ENCODE measurements at regions not wholly inside any gene's neighbourhood (a gene's known extent, or its start where the extent isn't known, plus 50 kb on each side); places are given as distances from the start of the nearest gene placed in this dataset.
A peak's percentile ranks its signal among the peaks of the same experiment; 100 is the strongest.

DNA sequence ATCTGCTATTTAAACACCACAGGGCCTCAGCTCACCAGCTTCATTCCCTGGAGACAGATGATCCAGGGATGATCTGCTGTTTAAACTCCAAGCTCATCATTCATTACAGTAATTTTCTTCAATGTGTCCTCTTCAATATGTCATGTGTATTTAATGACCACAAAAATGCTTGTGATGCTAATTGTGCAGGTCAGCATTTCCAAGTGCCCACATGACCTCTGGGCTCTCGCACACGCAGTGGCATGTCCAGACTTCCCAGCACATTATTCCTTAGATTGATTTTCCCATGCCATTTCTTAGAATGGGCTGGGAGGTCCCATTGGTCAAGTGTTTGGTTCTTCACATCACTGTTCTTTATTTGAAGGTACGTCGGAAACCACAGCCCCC lies 434.4 kb downstream of the HAO1 start:
- no peak overlapping the region for H3K4me3 ChIP-seq (ENCODE audit: low read depth, low read length)
- DNase-seq (ENCODE audit: low read depth), result no peak

DNA sequence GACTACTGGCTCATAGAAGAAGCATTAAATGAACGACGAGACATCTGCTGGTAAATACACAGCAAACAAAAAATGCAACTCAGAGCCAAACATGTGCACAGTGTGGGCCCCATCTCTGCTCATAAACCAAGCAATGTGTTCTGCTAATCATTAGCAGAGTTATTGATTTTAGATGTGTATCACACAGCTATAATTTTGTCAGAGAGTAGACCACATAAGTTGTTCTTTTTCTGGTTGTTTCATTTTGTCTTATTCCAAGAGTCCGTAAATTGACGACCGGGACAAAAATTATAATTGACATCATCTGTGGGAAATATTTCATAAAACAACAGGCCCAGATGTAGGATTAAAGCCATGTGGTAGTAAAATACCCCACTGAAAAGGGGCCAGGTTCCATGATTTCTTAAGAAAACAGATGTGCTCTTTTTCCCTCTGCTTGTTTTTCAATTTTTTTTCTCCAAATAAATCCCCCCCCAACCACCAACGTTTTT lies 423.6 kb downstream of the HAO1 start:
- no peak overlapping the region for H3K4me3 ChIP-seq (ENCODE audit: low read depth, low read length)

DNA sequence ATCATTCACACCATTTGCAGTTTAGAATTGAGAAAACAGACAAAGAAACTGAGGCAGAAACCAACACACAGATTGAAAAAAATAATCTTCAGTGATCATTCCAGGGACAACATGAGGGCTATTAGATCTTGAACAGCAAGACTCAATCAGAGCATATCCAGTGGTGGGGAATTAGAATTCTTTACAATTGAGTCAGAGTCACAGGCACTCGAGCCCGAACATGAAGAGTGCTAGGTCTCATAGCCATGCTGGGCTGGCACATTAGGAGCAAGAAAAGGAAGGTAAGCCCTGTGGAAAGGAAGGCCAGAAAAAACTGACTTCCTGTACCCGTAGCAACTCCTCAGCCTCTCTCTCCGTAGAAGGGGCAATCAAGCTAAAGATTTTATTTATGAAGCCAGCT lies 419.9 kb downstream of the HAO1 start:
- no peak overlapping the region for H3K4me3 ChIP-seq (ENCODE audit: low read depth, low read length)
- DNase-seq (ENCODE audit: low read depth), result no peak

More for the DNA sequence above, 423.6 kb downstream of the HAO1 start:
- DNase-seq (ENCODE audit: low read depth), result no peak

DNA sequence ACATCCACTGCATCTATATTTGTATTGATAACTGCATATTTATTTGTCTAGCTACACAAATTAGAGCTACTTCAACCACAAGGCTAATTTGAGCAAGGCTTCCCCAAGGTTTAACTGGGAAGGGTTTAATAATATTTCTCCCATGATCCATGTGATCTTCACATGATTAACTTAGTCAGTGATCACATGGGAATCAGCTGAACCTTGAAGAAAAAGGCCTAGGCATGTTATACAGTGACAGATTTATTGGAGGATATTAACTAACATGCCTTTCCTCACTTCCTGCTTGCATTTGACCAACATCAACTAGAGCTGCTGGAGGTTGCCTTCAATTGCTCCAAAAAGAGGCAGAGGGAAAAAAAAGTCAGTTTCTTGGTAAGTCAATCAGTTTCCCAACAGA lies 417.0 kb downstream of the HAO1 start:
- no peak for DNase-seq (ENCODE audit: low read depth)
- H3K4me3 ChIP-seq (ENCODE audit: low read depth, low read length), result no peak overlapping the region

DNA sequence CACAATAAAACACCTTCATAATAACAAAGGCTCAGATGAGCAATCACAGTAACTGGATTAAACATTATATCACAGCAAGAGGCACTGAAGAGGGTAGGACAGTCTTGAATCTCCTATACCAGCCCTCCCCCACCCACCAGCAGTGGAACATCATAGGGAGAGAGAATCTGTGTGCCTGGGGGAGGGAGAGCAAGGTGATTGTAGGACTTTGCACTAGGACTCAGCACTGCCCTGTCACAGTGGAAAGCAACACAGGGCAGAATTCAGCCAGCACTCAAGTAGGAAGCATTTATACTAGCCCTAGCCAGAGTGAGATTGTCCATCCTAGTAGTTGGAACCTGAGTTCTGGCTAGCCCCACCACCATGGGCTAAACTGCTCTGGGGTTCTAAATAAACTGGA lies 400.2 kb downstream of the HAO1 start:
- no peak overlapping the region for H3K4me3 ChIP-seq (ENCODE audit: low read depth, low read length)
- no peak for DNase-seq (ENCODE audit: low read depth)

DNA sequence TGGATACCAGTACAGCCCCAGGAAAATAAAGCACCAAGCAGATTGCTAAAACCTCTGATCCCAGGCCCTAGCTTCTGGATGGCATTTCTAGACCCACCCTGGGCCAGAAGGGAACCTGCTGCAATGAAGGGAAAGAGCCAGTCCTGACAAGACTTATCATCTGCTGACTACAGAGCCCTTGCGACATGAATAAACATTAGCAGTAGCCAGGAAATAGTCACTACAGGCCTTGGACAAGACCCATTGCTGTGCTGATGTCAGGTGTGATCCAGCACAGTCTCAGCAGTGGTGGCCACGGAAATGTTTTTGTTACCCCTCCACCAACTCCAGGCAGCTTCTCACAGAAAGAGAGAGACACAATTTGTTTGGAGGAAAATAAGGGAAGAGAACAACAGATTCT lies 399.3 kb downstream of the HAO1 start:
- DNase-seq (ENCODE audit: low read depth), result peak; percentile 2

DNA sequence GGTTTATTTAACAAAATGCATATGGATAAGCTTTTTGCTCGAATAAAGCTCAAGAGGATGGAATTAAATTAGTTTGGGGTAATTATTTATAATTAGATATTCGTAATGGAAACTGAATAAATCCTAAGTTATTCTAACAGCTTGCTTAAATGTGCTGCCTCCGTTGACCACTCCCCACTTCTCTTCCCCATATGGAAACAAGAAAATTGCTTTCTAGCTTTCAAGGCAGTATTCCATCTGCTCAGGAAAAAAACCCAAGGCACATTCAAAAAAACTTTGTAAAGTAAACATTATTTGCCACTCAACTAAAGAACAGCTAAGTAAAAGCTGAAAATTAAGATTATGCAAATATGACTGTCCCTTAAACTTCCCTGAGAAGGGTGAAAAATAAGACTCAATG lies 369.2 kb downstream of the HAO1 start:
- no peak for DNase-seq (ENCODE audit: low read depth)
- H3K4me3 ChIP-seq (ENCODE audit: low read depth, low read length), result no peak overlapping the region

More for the DNA sequence above, 399.3 kb downstream of the HAO1 start:
- H3K4me3 ChIP-seq (ENCODE audit: low read depth, low read length), result no peak overlapping the region

DNA sequence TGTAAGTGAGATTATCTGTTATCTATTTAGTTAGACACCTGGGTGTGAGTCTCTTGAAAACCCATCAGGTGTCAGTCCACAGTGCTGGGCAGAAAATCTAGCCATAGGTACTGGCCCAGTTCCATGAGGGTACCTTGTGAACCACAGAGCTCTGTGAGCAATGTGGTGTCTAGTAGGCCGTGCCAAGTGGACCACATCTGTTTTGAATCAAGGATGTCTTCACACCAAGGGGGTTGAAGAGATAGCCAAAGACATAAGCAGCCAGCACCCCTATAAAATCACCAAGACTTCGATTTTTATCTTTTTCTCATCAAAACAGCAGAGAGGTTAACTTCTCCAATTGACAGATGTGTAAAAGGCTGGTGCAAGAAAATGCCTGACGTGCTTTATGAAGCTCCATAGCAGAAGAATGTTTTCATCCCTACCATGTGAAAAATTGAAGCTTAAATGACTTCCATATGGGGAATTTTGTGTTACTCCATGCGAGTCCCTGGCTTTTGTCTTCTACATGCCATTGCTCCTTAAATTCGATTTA lies 368.7 kb downstream of the HAO1 start:
- H3K4me3 ChIP-seq (ENCODE audit: low read depth, low read length), result no peak overlapping the region
- DNase-seq (ENCODE audit: low read depth), result no peak

DNA sequence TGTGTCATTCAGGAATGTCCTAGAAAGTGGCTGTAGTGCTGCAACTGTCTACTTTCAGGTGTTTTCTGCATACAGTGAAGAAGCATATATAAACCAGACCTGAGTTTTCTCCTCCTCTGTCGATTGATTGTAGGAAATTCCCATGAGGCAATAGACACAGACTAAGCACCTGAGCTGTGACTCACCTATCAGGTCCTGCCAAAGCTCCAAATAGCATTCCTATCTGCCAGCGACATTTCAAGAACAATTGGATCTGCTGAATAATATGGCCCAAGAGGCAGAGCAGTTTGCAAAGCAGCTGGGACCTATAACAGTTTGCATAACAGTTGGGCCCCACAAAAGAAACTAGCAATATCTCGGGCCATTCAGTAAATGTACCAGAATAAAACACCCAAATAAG lies 360.4 kb downstream of the HAO1 start:
- no peak overlapping the region for H3K4me3 ChIP-seq (ENCODE audit: low read depth, low read length)
- DNase-seq (ENCODE audit: low read depth), result no peak

DNA sequence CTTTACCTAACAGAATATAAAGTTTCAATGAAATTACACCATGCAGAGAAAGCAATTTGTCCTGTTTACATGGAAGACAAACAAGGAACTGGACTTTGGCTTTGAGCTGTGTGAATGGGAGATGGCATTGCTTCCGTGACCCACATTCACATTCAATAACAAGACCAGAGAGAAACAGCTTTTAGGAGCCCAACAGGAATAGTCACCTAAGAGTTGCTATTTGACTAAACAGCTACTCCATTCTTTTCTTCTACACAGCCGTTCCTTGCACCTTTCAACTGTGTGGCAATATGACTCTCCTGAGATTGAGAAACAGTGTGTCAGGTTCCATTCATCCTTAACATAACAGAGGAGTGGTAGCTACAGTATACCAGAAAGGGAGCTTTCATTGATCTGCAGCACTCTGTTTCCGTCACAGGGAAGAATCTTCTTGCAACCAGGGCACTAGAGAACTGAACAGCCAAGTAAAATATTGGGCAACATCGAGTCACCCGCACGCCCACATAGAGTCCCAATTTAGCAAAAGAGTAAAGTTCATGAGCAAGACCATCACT lies 355.1 kb downstream of the HAO1 start:
- peak; percentile 82 for DNase-seq (ENCODE audit: low read depth)

DNA sequence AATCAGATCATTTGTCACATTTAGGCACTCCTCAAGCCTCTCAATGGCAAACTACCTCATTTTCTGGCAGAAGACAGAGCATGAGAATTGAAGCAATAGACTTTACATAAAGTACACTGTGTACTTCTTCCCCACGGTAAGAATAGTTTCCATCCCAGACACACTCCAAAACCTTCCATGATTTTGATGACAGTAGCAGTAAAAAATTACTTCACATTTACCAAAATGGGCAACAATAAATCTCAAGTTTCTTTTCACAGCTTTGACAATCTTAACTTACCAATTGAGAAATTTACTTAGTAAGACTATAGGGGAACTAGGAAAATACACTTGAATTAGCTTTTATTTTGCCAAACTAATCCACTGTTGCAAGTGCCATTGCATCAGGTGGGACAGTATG lies 353.8 kb downstream of the HAO1 start:
- peak; percentile 36 for DNase-seq (ENCODE audit: low read depth)
- H3K4me3 ChIP-seq (ENCODE audit: low read depth, low read length), result no peak overlapping the region

More for the DNA sequence above, 355.1 kb downstream of the HAO1 start:
- no peak overlapping the region for H3K4me3 ChIP-seq (ENCODE audit: low read depth, low read length)

DNA sequence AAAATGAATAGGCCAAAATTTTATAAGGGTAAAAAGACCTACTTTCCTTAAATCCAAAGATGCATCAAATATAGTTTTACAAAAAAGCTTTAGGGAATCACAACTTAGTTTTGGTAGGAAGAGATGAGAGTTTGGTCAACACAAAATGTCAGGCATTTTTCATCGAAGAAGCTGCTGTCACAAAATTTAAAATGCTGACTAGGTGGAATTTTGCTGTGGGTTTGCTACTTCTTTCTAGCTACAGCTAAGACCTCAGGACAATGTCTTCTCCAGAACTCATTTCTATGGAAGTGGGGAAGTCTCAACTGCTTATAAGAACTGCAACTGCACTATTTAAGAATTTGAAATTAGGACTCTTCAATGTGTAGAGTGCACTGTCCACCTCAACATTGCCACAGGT lies 351.1 kb downstream of the HAO1 start:
- DNase-seq (ENCODE audit: low read depth), result no peak
- H3K4me3 ChIP-seq (ENCODE audit: low read depth, low read length), result no peak overlapping the region

DNA sequence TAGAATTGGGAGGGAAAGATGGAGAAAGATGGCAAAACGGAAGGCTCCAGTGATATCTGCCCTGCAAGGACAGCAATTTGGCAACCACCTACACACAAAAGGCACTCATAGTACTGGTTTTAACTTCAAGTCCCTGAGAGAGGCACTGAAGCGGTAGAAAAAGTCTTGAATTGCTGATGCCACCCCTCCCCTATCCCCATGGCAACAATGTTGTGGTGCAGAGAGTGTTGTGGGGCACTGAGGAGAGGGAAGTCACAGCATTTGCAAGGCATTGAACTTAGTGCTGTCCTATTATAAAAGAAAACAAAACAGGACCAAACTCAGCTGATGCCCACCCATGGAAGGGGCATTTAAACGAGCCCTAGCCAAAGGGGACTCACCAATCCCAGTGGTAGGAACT lies 343.7 kb downstream of the HAO1 start:
- DNase-seq (ENCODE audit: low read depth), result no peak
- H3K4me3 ChIP-seq (ENCODE audit: low read depth, low read length), result no peak overlapping the region

DNA sequence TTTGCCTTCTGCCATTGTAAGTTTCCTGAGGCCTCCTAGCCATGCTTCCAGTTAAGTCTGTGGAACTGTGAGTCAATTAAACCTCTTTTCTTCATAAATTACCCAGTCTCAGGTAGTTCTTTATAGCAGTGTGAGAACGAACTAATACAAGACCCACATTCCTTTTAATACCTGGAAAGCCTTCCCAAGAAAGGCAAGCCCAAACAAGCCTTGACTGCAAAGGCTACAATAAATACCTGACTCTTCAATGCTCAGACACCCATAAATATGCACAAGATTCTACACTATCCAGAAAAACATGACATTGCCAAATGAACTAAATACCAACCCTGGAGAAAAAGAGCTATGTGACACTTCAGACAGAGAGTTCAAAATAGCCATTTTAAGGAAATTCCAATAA lies 338.8 kb downstream of the HAO1 start:
- H3K4me3 ChIP-seq (ENCODE audit: low read depth, low read length), result no peak overlapping the region
- no peak for DNase-seq (ENCODE audit: low read depth)

DNA sequence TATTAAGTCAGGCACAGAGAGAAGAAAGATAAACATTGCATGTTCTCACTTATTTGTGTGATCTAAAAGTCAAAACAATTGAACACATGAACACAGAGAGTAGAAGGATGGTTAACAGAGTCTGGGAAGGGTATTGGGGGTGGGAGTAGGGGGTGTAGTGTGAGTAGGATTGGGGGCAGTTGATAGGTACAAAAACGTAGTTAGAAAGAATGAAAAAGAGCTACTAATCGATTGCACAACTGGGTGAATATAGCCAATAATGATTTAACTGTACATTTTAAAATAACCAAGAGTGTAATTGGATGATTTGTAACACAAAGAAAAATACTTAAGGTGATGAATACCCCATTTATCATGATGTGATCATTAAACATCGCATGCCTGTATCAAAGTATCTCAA lies 333.3 kb downstream of the HAO1 start:
- DNase-seq (ENCODE audit: low read depth), result no peak
- no peak overlapping the region for H3K4me3 ChIP-seq (ENCODE audit: low read depth, low read length)

DNA sequence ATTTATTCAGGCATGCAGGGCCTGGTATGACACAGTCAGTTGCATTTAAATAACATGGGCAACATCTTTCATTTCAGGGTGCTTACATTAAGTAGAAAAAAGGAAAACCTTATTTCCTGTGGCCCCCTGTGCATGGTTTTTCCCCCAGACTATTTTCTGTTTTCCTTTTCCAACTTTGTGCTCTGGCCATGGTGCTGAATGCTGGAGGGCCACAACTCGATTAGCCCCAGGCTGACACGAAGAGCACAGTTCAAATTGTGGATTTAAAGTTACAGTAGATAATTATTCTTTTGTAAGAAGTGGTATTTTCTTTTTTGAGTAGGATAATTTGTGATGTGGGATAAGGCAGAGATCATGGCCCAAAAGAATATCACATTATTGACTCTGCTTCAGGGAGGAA lies 332.0 kb downstream of the HAO1 start:
- H3K4me3 ChIP-seq (ENCODE audit: low read depth, low read length), result no peak overlapping the region
- no peak for DNase-seq (ENCODE audit: low read depth)

DNA sequence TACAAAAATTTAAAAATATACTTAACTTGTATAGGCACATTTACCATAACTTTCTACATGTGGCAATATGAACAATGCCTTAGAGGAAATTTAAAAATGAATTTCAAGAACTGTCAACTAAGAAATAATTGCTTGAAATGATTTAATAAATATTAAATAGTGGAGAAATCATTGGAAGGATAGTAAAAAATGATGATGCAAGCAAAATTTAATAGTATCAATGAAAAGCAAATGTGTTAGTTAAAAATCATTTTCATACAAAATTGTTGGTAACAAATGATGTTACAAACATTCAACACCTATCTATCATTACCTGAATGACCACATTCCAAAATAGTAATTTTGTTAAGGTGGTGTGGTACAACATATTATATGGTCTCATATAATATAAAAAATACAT lies 331.0 kb downstream of the HAO1 start:
- H3K4me3 ChIP-seq (ENCODE audit: low read depth, low read length), result no peak overlapping the region
- DNase-seq (ENCODE audit: low read depth), result no peak

DNA sequence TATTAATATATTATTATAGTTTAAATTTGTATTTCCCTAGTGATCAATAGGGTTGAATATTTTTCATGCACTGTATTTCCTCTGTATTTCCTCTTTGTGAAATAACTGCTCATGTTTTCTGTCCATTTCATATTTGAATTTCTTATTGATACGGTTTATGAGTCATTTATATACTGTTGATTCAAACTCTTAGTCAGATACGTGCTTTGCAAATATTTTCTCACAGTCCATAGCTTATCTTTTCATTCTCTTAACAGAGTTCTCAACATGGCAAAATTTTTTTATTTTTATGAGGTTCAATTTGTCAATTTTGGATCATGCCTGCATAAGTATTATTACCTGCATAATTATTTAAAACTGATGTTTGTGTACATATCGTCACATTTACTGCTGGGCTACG lies 329.6 kb downstream of the HAO1 start:
- DNase-seq (ENCODE audit: low read depth), result no peak
- no peak overlapping the region for H3K4me3 ChIP-seq (ENCODE audit: low read depth, low read length)

DNA sequence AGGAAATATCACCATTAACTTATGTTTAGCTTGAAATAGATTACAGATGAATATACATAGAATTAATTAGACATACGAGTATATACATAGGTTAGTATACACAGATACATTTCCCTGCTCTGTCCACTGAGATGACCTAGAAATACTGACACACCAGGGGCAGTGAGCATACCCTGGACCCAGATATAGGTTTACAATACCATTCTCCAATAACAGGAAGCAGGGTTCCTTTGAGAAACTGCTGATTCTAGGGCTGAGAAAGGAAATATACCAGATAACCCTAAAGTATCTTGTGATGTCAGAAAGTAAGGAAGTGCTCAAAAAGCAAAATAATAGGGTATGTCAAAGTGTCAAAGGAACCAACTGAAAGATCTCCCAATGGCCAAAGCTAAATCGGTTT lies 322.5 kb downstream of the HAO1 start:
- H3K4me3 ChIP-seq (ENCODE audit: low read depth, low read length), result no peak overlapping the region
- no peak for DNase-seq (ENCODE audit: low read depth)

DNA sequence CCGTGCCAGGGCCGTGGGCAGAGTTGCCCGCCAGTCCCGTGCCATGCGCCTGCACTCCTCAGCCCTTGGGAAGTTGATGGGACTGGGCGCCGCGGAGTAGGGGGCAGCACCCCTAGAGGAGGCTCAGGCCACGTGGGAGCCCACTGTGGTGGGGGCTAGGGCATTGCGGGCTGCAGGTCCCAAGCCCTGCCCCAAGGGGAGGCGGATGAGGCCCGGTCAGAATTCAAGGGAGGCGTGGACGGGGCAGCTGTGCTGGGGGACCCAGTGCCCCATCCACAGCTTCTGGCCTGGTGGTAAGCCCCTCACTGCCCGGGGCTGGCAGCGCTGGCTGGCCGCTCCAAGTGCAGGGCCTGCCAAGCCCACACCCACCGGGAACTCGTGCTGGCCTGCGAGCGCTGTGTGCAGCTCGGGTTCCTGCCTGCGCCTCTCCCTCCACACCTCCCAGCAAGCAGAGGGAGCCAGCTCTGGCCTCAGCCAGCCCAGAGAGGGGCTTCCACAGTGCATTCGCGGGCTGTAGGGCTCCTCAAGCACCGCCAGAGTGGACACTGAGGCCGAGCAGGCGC lies 317.8 kb downstream of the HAO1 start:
- H3K4me3 ChIP-seq (ENCODE audit: low read depth, low read length), result no peak overlapping the region

DNA sequence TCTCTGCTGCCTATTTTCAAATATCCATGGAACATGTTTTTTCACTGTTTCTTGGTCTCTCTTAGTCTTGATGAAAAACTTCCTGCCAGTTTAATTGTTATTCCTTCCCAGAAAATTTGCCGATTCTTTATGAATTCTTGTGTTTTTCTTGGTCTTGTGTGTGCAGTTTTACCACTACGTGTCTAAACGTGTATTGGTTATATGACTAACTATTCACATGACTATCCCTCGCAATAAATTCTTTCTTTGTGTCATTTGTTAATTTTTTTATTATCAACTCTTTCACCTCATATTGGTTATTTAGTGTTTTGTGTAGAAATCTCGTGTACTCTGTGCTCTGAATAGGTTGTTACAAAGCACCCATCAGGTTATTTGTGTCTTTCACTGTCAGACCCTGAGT lies 315.4 kb downstream of the HAO1 start:
- no peak overlapping the region for H3K4me3 ChIP-seq (ENCODE audit: low read depth, low read length)
- DNase-seq (ENCODE audit: low read depth), result no peak

More for the DNA sequence above, 317.8 kb downstream of the HAO1 start:
- no peak for DNase-seq (ENCODE audit: low read depth)

Measured in skeletal muscle cell (primary cell).